CD8-positive, alpha-beta memory T cell (primary cell): ENCODE measurements at regions not wholly inside any gene's neighbourhood (a gene's known extent, or its start where the extent isn't known, plus 50 kb on each side); places are given as distances from the start of the nearest gene placed in this dataset.

Experiments
- CTCF ChIA-PET: fragments of 350-600 bp; sonication (Branson Sonifier 250); formaldehyde crosslinking; loops from one replicate; lab custom pipeline; 2021; ENCODE audit warnings: antibody characterized with exemption; lab: Charles Lee
- POLR2A ChIA-PET: fragments of 350-600 bp; sonication (Branson Sonifier 250); formaldehyde crosslinking; loops from one replicate; lab custom pipeline; 2021; ENCODE audit warnings: antibody characterized with exemption; lab: Charles Lee
- DNase-seq, 5 donors: peaks; one replicate each; pipeline versions ENCODE4 v3.0.0 to v3.0.0-alpha.2; 2020 to 2022; ENCODE audit warnings: mixed read lengths in 1 of 5
- H3K27ac ChIP-seq: one replicate; pipeline ENCODE4 v1.7.0; 2013; ENCODE audit warnings: low read depth, mild to moderate bottlenecking, low read length, moderate library complexity
- H3K27me3 ChIP-seq: 2 replicates; pipeline ENCODE4 v1.7.0; 2013; ENCODE audit warnings: low read length, mild to moderate bottlenecking; ENCODE audit not compliant: insufficient read depth, poor library complexity, severe bottlenecking
- H3K36me3 ChIP-seq: 2 replicates; pipeline ENCODE4 v1.7.0; 2013; ENCODE audit warnings: mild to moderate bottlenecking, low read length, moderate library complexity; ENCODE audit not compliant: insufficient read depth
- H3K4me1 ChIP-seq: 2 replicates; pipeline ENCODE4 v1.7.0; 2013; ENCODE audit warnings: mild to moderate bottlenecking, low read length, moderate library complexity; ENCODE audit not compliant: insufficient read depth
- H3K4me3 ChIP-seq: 2 replicates; pipeline ENCODE4 v1.7.0; 2013; ENCODE audit warnings: mild to moderate bottlenecking, low read length
- H3K9me3 ChIP-seq: 2 replicates; pipeline ENCODE4 v1.7.0; 2013; ENCODE audit warnings: mild to moderate bottlenecking, low read length
- H3K27ac Mint-ChIP-seq, 8 donors: one replicate each; pipeline ENCODE4 v1.8.0; 2020 to 2021; ENCODE audit warnings: mixed read lengths in 8 of 8, mild to moderate bottlenecking in 6 of 8, inconsistent platforms in 3 of 8, moderate library complexity in 3 of 8
- H3K27me3 Mint-ChIP-seq, 2 donors: one replicate each; pipeline ENCODE4 v1.8.0; 2020 to 2021; ENCODE audit warnings: mixed read lengths in 2 of 2, mild to moderate bottlenecking in 1 of 2, moderate library complexity in 1 of 2
- H3K36me3 Mint-ChIP-seq, 3 donors: one replicate each; pipeline ENCODE4 v1.8.0; 2020 to 2021; ENCODE audit warnings: mixed read lengths in 3 of 3, inconsistent platforms in 1 of 3, mild to moderate bottlenecking in 1 of 3
- H3K4me1 Mint-ChIP-seq, 3 donors: one replicate each; pipeline ENCODE4 v1.8.0; 2020 to 2021; ENCODE audit warnings: mixed read lengths in 3 of 3, inconsistent platforms in 1 of 3, mild to moderate bottlenecking in 1 of 3
- H3K4me3 Mint-ChIP-seq, 7 donors: one replicate each; pipeline ENCODE4 v1.8.0; 2020 to 2021; ENCODE audit warnings: mixed read lengths in 7 of 7, mild to moderate bottlenecking in 6 of 7, moderate library complexity in 4 of 7, inconsistent platforms in 2 of 7
- H3K9me3 Mint-ChIP-seq, 5 donors: one replicate each; pipeline ENCODE4 v1.8.0; 2020 to 2022; ENCODE audit warnings: mixed read lengths in 5 of 5, mild to moderate bottlenecking in 3 of 5, moderate library complexity in 2 of 5, inconsistent platforms in 1 of 5

- Mint-ChIP-seq H3K4me3 (peak overlapping the region in 1 of 7 donors; percentile 0), H3K36me3 (peaks cover 15 to 36% (median 23%) of the 10 kb centered on the region in 3 donors), H3K4me1 (peaks cover 44 to 89% (median 60%) of the 10 kb centered on the region in 3 donors), H3K27me3 (peaks cover 0 to 2% of the 10 kb centered on the region in 2 donors), H3K27ac (peak overlapping the region in 2 of 8 donors; percentile 3 to 13), H3K9me3 (peaks cover 0 to 3% (median 0%) of the 10 kb centered on the region in 5 donors)
- CTCF ChIA-PET = no interaction called here
- no peak overlapping the region for H3K27ac ChIP-seq
- no peaks in the 10 kb centered on the region for H3K27me3 ChIP-seq
- POLR2A ChIA-PET = no interaction called here
- H3K4me1 ChIP-seq = peaks cover 4% of the 10 kb centered on the region
- H3K9me3 ChIP-seq = no peaks in the 10 kb centered on the region
- no peak for DNase-seq
- no peak overlapping the region for H3K4me3 ChIP-seq
- no peaks in the 10 kb centered on the region for H3K36me3 ChIP-seq
These were observed 188.9 kb upstream of the ITGA4 start for GRCh38 chr2:181268174-181268867.

GRCh38 chr2:181273986-181274385 is 183.2 kb upstream of the ITGA4 start:
- Histone ChIP-seq H3K36me3 (no peaks in the 10 kb centered on the region), H3K9me3 (no peaks in the 10 kb centered on the region), H3K4me3 (no peak overlapping the region), H3K27ac (no peak overlapping the region), H3K4me1 (peaks cover 20% of the 10 kb centered on the region), H3K27me3 (no peaks in the 10 kb centered on the region)
- Mint-ChIP-seq H3K4me1 (peaks cover 47 to 78% (median 57%) of the 10 kb centered on the region in 3 donors), H3K27me3 (peaks cover 0 to 2% of the 10 kb centered on the region in 2 donors), H3K27ac (peak overlapping the region in 4 of 8 donors; percentile 27 to 64 (median 40)), H3K4me3 (no peak overlapping the region), H3K36me3 (peaks cover 2 to 25% (median 3%) of the 10 kb centered on the region in 3 donors), H3K9me3 (no peaks in the 10 kb centered on the region)
- ChIA-PET POLR2A (no interaction called here), CTCF (no interaction called here)
- DNase-seq = no peak

- Mint-ChIP-seq H3K9me3 (no peaks in the 10 kb centered on the region), H3K4me3 (peak overlapping the region in 5 of 7 donors; percentile 34 to 63 (median 43)), H3K4me1 (peaks cover 50 to 75% (median 60%) of the 10 kb centered on the region in 3 donors), H3K27me3 (no peaks in the 10 kb centered on the region), H3K27ac (peak overlapping the region; percentile 75 to 93 (median 90)), H3K36me3 (peaks cover 0 to 17% (median 3%) of the 10 kb centered on the region in 3 donors)
- DNase-seq = peak in 4 of 5 donors; percentile 2 to 61 (median 50)
- no peaks in the 10 kb centered on the region for H3K27me3 ChIP-seq
- CTCF ChIA-PET = interaction anchor here (0.8 to 2.9 kb wide), 15 partner anchors 9 to 182 kb away, joined by 3 to 20 read pairs (median 3); partner anchors contain the start of gene ITGA4
- POLR2A ChIA-PET = interaction anchor here (1.0 kb wide), 1 partner anchor 182 kb away, joined by 4 read pairs; the partner anchor contains the start of gene ITGA4
- H3K9me3 ChIP-seq = no peaks in the 10 kb centered on the region
- no peak overlapping the region for H3K4me3 ChIP-seq
- peaks cover 25% of the 10 kb centered on the region for H3K4me1 ChIP-seq
- H3K36me3 ChIP-seq = no peaks in the 10 kb centered on the region
- H3K27ac ChIP-seq = no peak overlapping the region
These were observed 181.5 kb upstream of the ITGA4 start for GRCh38 chr2:181275643-181276070.

GRCh38 chr2:181281206-181281832 is 175.9 kb upstream of the ITGA4 start:
- no peaks in the 10 kb centered on the region for H3K36me3 ChIP-seq
- CTCF ChIA-PET = no interaction called here
- no peaks in the 10 kb centered on the region for H3K9me3 ChIP-seq
- peaks cover 23% of the 10 kb centered on the region for H3K4me1 ChIP-seq
- Mint-ChIP-seq H3K36me3 (peaks cover 3 to 28% (median 13%) of the 10 kb centered on the region in 3 donors), H3K27ac (peak overlapping the region; percentile 48 to 93 (median 84)), H3K27me3 (no peaks in the 10 kb centered on the region), H3K4me1 (peaks cover 53 to 69% (median 55%) of the 10 kb centered on the region in 3 donors), H3K9me3 (peaks cover 0 to 14% (median 2%) of the 10 kb centered on the region in 5 donors), H3K4me3 (peak overlapping the region in 5 of 7 donors; percentile 4 to 57 (median 39))
- no peaks in the 10 kb centered on the region for H3K27me3 ChIP-seq
- H3K4me3 ChIP-seq = no peak overlapping the region
- DNase-seq = peak in 2 of 5 donors; percentile 62 to 74
- H3K27ac ChIP-seq = no peak overlapping the region
- POLR2A ChIA-PET = interaction anchor here (0.7 kb wide), 1 partner anchor 175 kb away, joined by 3 read pairs; no protein-coding TSS in a partner anchor

GRCh38 chr2:181285116-181285515 is 172.1 kb upstream of the ITGA4 start:
- Histone ChIP-seq H3K27ac (no peak overlapping the region), H3K27me3 (no peaks in the 10 kb centered on the region), H3K4me3 (no peak overlapping the region), H3K9me3 (no peaks in the 10 kb centered on the region), H3K36me3 (no peaks in the 10 kb centered on the region), H3K4me1 (peaks cover 20% of the 10 kb centered on the region)
- no peak for DNase-seq
- H3K27ac Mint-ChIP-seq = peak overlapping the region in 6 of 8 donors; percentile 19 to 77 (median 54)
- no peaks in the 10 kb centered on the region for H3K27me3 Mint-ChIP-seq
- peaks cover 0 to 27% (median 2%) of the 10 kb centered on the region in 5 donors for H3K9me3 Mint-ChIP-seq
- peaks cover 3 to 36% (median 26%) of the 10 kb centered on the region in 3 donors for H3K36me3 Mint-ChIP-seq
- peaks cover 48 to 72% (median 56%) of the 10 kb centered on the region in 3 donors for H3K4me1 Mint-ChIP-seq
- no peak overlapping the region for H3K4me3 Mint-ChIP-seq
- ChIA-PET POLR2A (no interaction called here), CTCF (no interaction called here)

- peaks cover 19 to 36% (median 20%) of the 10 kb centered on the region in 3 donors for H3K4me1 Mint-ChIP-seq
- H3K9me3 Mint-ChIP-seq = peaks cover 0 to 29% (median 4%) of the 10 kb centered on the region in 5 donors
- no peaks in the 10 kb centered on the region for H3K27me3 ChIP-seq
- H3K36me3 Mint-ChIP-seq = peaks cover 3 to 47% (median 41%) of the 10 kb centered on the region in 3 donors
- H3K4me3 Mint-ChIP-seq = no peak overlapping the region
- H3K36me3 ChIP-seq = no peaks in the 10 kb centered on the region
- no peaks in the 10 kb centered on the region for H3K4me1 ChIP-seq
- DNase-seq = no peak
- H3K27me3 Mint-ChIP-seq = peaks cover 0 to 1% of the 10 kb centered on the region in 2 donors
- no peak overlapping the region for H3K27ac Mint-ChIP-seq
- no peak overlapping the region for H3K4me3 ChIP-seq
- no peak overlapping the region for H3K27ac ChIP-seq
- H3K9me3 ChIP-seq = no peaks in the 10 kb centered on the region
- ChIA-PET CTCF (no interaction called here), POLR2A (no interaction called here)
These were observed 167.5 kb upstream of the ITGA4 start for GRCh38 chr2:181289698-181290097.

- Histone ChIP-seq H3K27me3 (no peaks in the 10 kb centered on the region), H3K4me3 (no peak overlapping the region), H3K4me1 (no peaks in the 10 kb centered on the region), H3K36me3 (no peaks in the 10 kb centered on the region), H3K27ac (no peak overlapping the region), H3K9me3 (peaks cover 3% of the 10 kb centered on the region)
- POLR2A ChIA-PET = no interaction called here
- no peak for DNase-seq
- no peak overlapping the region for H3K4me3 Mint-ChIP-seq
- H3K36me3 Mint-ChIP-seq = peaks cover 2 to 46% (median 36%) of the 10 kb centered on the region in 3 donors
- H3K27ac Mint-ChIP-seq = no peak overlapping the region
- peaks cover 0 to 1% of the 10 kb centered on the region in 2 donors for H3K27me3 Mint-ChIP-seq
- peaks cover 15 to 31% (median 16%) of the 10 kb centered on the region in 3 donors for H3K4me1 Mint-ChIP-seq
- peaks cover under 1 to 25% (median 5%) of the 10 kb centered on the region in 5 donors for H3K9me3 Mint-ChIP-seq
- CTCF ChIA-PET = no interaction called here
These were observed 167.0 kb upstream of the ITGA4 start for GRCh38 chr2:181290182-181290581.
